Natural killer cell (primary cell): ENCODE measurements at regions not wholly inside any gene's neighbourhood (a gene's known extent, or its start where the extent isn't known, plus 50 kb on each side); places are given as distances from the start of the nearest gene placed in this dataset.

ENCODE experiments used
- ATAC-seq, 3 donors: fragments of 150-1000 bp in 2 of 3; fragments of 200-7000 bp in 1 of 3; cut with Tn5 transposase; 1 replicate in 1 of 3; 2 replicates in 2 of 3; pipeline ENCODE4 v1.10.0; 2021; ENCODE audit warnings: mild to moderate bottlenecking in 2 of 3, moderate library complexity in 2 of 3
- DNase-seq, 2 donors: peaks; one replicate each; pipeline versions ENCODE4 v3.0.0 to v3.0.0-alpha.2; 2013 to 2021; ENCODE audit warnings: mixed read lengths in 1 of 2
- H3K27ac ChIP-seq: one replicate; pipeline ENCODE4 v1.5.1; 2013; ENCODE audit warnings: mild to moderate bottlenecking, low read length
- H3K27me3 ChIP-seq: one replicate; pipeline ENCODE4 v1.6.1; 2013; ENCODE audit warnings: low read length; ENCODE audit not compliant: control insufficient read depth, insufficient read depth
- H3K36me3 ChIP-seq: one replicate; pipeline ENCODE4 v1.6.1; 2013; ENCODE audit warnings: low read length; ENCODE audit not compliant: control insufficient read depth, insufficient read depth
- H3K4me1 ChIP-seq: one replicate; pipeline ENCODE4 v1.6.1; 2013; ENCODE audit warnings: low read length; ENCODE audit not compliant: control insufficient read depth, insufficient read depth
- H3K4me3 ChIP-seq: one replicate; pipeline ENCODE4 v1.5.1; 2013; ENCODE audit warnings: low read length
- H3K9me3 ChIP-seq: one replicate; pipeline ENCODE4 v1.6.1; 2013; ENCODE audit warnings: low read length; ENCODE audit not compliant: control insufficient read depth, insufficient read depth
- H3K27ac Mint-ChIP-seq, 2 donors: one replicate each; pipeline ENCODE4 v1.8.0; 2022; ENCODE audit warnings: mild to moderate bottlenecking in 2 of 2, mixed read lengths in 2 of 2, moderate library complexity in 1 of 2
- H3K27me3 Mint-ChIP-seq, 2 donors: one replicate each; pipeline ENCODE4 v1.8.0; 2022; ENCODE audit warnings: low read depth in 2 of 2, mixed read lengths in 2 of 2
- H3K36me3 Mint-ChIP-seq: one replicate; pipeline ENCODE4 v1.8.0; 2022; ENCODE audit warnings: mixed read lengths
- H3K4me1 Mint-ChIP-seq, 2 donors: one replicate each; pipeline ENCODE4 v1.8.0; 2022; ENCODE audit warnings: mixed read lengths in 2 of 2
- H3K4me3 Mint-ChIP-seq: one replicate; pipeline ENCODE4 v1.8.0; 2022; ENCODE audit warnings: mild to moderate bottlenecking, moderate library complexity, mixed read lengths
- H3K9me3 Mint-ChIP-seq, 2 donors: one replicate each; pipeline ENCODE4 v1.8.0; 2022; ENCODE audit warnings: mixed read lengths in 2 of 2
- CTCF ChIP-seq: fragments of 200-600 bp; IDR thresholded peaks from one replicate; pipeline ENCODE4 v1.8.0; 2022; ENCODE audit warnings: antibody characterized with exemption
- WGBS: methylation state at CpG from one replicate; pipeline ENCODE4 v1.1.7; 2013; ENCODE audit warnings: missing lambda C conversion rate; ENCODE audit not compliant: insufficient coverage; 5-methylcytosine and 5-hydroxymethylcytosine counted together
- intact Hi-C: fragments of 100-400 bp; cut with micrococcal nuclease; formaldehyde crosslinking; loops from one replicate; pipeline ENCODE4 v1.14.2; 2022

- Mint-ChIP-seq H3K27ac (no peak overlapping the region), H3K9me3 (no peaks in the 10 kb centered on the region)
- WGBS: 57% methylated on average over 2 of the region's 2 CpGs
Measured at GRCh38 chrX:25151749-25152148, 136.0 kb upstream of the ARX start.

GRCh38 chrX:25144043-25144940, 128.5 kb upstream of the ARX start:
- DNase-seq (peak; percentile 15 to 60), ATAC-seq (peak in 1 of 3 donors; percentile 43)
- Mint-ChIP-seq H3K4me3 (no peak overlapping the region), H3K36me3 (no peaks in the 10 kb centered on the region), H3K4me1 (no peaks in the 10 kb centered on the region), H3K27me3 (peaks cover 6 to 43% of the 10 kb centered on the region in 2 donors), H3K27ac (no peak overlapping the region), H3K9me3 (no peaks in the 10 kb centered on the region)
- Histone ChIP-seq H3K9me3 (no peaks in the 10 kb centered on the region), H3K4me1 (no peaks in the 10 kb centered on the region), H3K36me3 (no peaks in the 10 kb centered on the region), H3K27ac (no peak overlapping the region), H3K27me3 (no peaks in the 10 kb centered on the region), H3K4me3 (no peak overlapping the region)
- TF ChIP-seq CTCF: peak; percentile 55
- 16% methylated on average over 19 of the region's 19 CpGs for WGBS
- intact Hi-C loops: loop anchor here (5.0 kb wide), 1 partner anchor 772 kb away; no protein-coding TSS in a partner anchor

More at GRCh38 chrX:25151749-25152148, 136.0 kb upstream of the ARX start:
- H3K27me3 Mint-ChIP-seq: peaks cover 6 to 39% of the 10 kb centered on the region in 2 donors
- intact Hi-C loops: no loop called here
- no peaks in the 10 kb centered on the region for H3K36me3 Mint-ChIP-seq
- Histone ChIP-seq H3K4me1 (no peaks in the 10 kb centered on the region), H3K36me3 (no peaks in the 10 kb centered on the region), H3K27ac (no peak overlapping the region), H3K9me3 (no peaks in the 10 kb centered on the region), H3K27me3 (no peaks in the 10 kb centered on the region), H3K4me3 (no peak overlapping the region)
- no peak for TF ChIP-seq CTCF
- no peak for DNase-seq
- H3K4me3 Mint-ChIP-seq: no peak overlapping the region
- no peak for ATAC-seq
- H3K4me1 Mint-ChIP-seq: no peaks in the 10 kb centered on the region

GRCh38 chrX:25143596-25143995, 127.8 kb upstream of the ARX start:
- Histone ChIP-seq H3K4me1 (no peaks in the 10 kb centered on the region), H3K4me3 (no peak overlapping the region), H3K27me3 (no peaks in the 10 kb centered on the region), H3K27ac (no peak overlapping the region), H3K9me3 (no peaks in the 10 kb centered on the region), H3K36me3 (no peaks in the 10 kb centered on the region)
- no peaks in the 10 kb centered on the region for H3K4me1 Mint-ChIP-seq
- no peak overlapping the region for H3K4me3 Mint-ChIP-seq
- DNase-seq: no peak
- H3K9me3 Mint-ChIP-seq: no peaks in the 10 kb centered on the region
- H3K36me3 Mint-ChIP-seq: no peaks in the 10 kb centered on the region
- H3K27me3 Mint-ChIP-seq: peaks cover under 1 to 47% of the 10 kb centered on the region in 2 donors
- no peak overlapping the region for H3K27ac Mint-ChIP-seq
- no peak for ATAC-seq
- TF ChIP-seq CTCF: no peak
- WGBS: 75% methylated on average over 8 of the region's 8 CpGs
- intact Hi-C loops: loop anchor here (5.0 kb wide), 1 partner anchor 771 kb away; no protein-coding TSS in a partner anchor
